SU-DHL-6 (cell line): ENCODE measurements at regions not wholly inside any gene's neighbourhood (a gene's known extent, or its start where the extent isn't known, plus 50 kb on each side); places are given as distances from the start of the nearest gene placed in this dataset.

Source experiments
- H2AFZ ChIP-seq: fragments of 200-600 bp; sonication (generic); 2 replicates; pipeline ENCODE4 v1.6.1; 2014; ENCODE audit warnings: low read depth, mild to moderate bottlenecking, moderate library complexity, mixed read lengths, antibody characterized with exemption, low read length; ENCODE audit not compliant: severe bottlenecking
- H3F3A ChIP-seq: fragments of 200-600 bp; shearing (Covaris generic); 2 replicates; pipeline ENCODE4 v1.6.0; 2016; ENCODE audit warnings: antibody characterized with exemption, mild to moderate bottlenecking; ENCODE audit not compliant: insufficient read depth
- H3K27ac ChIP-seq: fragments of 200-600 bp; sonication (generic); 2 replicates; pipeline ENCODE4 v1.5.1; 2016; ENCODE audit warnings: low read depth, mild to moderate bottlenecking, low read length, moderate library complexity, mixed read lengths
- H3K27me3 ChIP-seq: fragments of 200-600 bp; sonication (generic), shearing (Covaris generic); 2 replicates; pipeline ENCODE4 v1.6.0; 2014; ENCODE audit warnings: mild to moderate bottlenecking, low read length
- H3K36me3 ChIP-seq: fragments of 200-600 bp; sonication (generic); 2 replicates; pipeline ENCODE4 v1.6.1; 2014; ENCODE audit warnings: mild to moderate bottlenecking, low read length, mixed read lengths
- H3K4me2 ChIP-seq: fragments of 300-600, 200-600 bp; shearing (Covaris generic), sonication (generic); 2 replicates; pipeline ENCODE4 v1.6.0; 2014; ENCODE audit warnings: low read length, low read depth, mild to moderate bottlenecking; ENCODE audit not compliant: poor library complexity, severe bottlenecking
- H3K4me3 ChIP-seq: fragments of 200-600 bp; sonication (generic); 2 replicates; pipeline ENCODE4 v1.5.1; 2014; ENCODE audit warnings: antibody characterized with exemption, low read length, mild to moderate bottlenecking, mixed read lengths; ENCODE audit not compliant: insufficient read depth, poor library complexity, severe bottlenecking
- H3K79me2 ChIP-seq: fragments of 200-600 bp; sonication (generic); 2 replicates; pipeline ENCODE4 v1.6.1; 2014; ENCODE audit warnings: mild to moderate bottlenecking, low read length, moderate library complexity; ENCODE audit not compliant: insufficient read depth
- H3K9ac ChIP-seq: fragments of 200-600 bp; sonication (generic); 2 replicates; pipeline ENCODE4 v1.7.0; 2014; ENCODE audit warnings: mild to moderate bottlenecking, low read length
- H3K9me2 ChIP-seq: fragments of 200-600 bp; sonication (generic); replicated peaks from 2 replicates; pipeline ENCODE4 v1.6.1; 2014; ENCODE audit warnings: low read length; ENCODE audit not compliant: insufficient read depth
- H3K9me3 ChIP-seq: fragments of 200-600 bp; sonication (generic); 2 replicates; pipeline ENCODE4 v1.6.1; 2014; ENCODE audit warnings: low read length, mixed read lengths; ENCODE audit not compliant: insufficient read depth
- H4K20me1 ChIP-seq: fragments of 200-600 bp; sonication (generic); 2 replicates; pipeline ENCODE4 v1.6.1; 2014; ENCODE audit warnings: low read depth, mild to moderate bottlenecking, antibody characterized with exemption, low read length, moderate library complexity, mixed read lengths
- EZH2phosphoT487 ChIP-seq: fragments of 200-600 bp; sonication (generic), shearing (Covaris generic); conservative IDR thresholded peaks from 2 replicates; pipeline ENCODE4 v1.6.1; 2018; ENCODE audit warnings: mild to moderate bottlenecking, antibody characterized with exemption, low read length, moderate library complexity, mixed read lengths
- TF ChIP-seq, protein P1 (sequence below): fragments of 200-600 bp; sonication (generic); IDR thresholded peaks from one replicate; pipeline ENCODE4 v1.5.1; 2017; ENCODE audit warnings: antibody characterized with exemption, mild to moderate bottlenecking, low read length, moderate library complexity; ENCODE audit not compliant: insufficient read depth, poor library complexity, severe bottlenecking

GRCh38 chr10:47146572-47146971 is 153.4 kb upstream of the GDF10 start:
- Histone ChIP-seq H3K79me2 (no peaks in the 10 kb centered on the region), H3K27ac (no peak overlapping the region), H3F3A (no peaks in the 10 kb centered on the region), H4K20me1 (no peaks in the 10 kb centered on the region), H3K9me2 (no peaks in the 10 kb centered on the region), H2AFZ (no peak overlapping the region), H3K27me3 (no peaks in the 10 kb centered on the region), H3K36me3 (no peaks in the 10 kb centered on the region), H3K4me3 (no peak overlapping the region), H3K9me3 (no peaks in the 10 kb centered on the region), H3K4me2 (no peak overlapping the region), H3K9ac (no peak overlapping the region)
- TF ChIP-seq, protein P1, sequence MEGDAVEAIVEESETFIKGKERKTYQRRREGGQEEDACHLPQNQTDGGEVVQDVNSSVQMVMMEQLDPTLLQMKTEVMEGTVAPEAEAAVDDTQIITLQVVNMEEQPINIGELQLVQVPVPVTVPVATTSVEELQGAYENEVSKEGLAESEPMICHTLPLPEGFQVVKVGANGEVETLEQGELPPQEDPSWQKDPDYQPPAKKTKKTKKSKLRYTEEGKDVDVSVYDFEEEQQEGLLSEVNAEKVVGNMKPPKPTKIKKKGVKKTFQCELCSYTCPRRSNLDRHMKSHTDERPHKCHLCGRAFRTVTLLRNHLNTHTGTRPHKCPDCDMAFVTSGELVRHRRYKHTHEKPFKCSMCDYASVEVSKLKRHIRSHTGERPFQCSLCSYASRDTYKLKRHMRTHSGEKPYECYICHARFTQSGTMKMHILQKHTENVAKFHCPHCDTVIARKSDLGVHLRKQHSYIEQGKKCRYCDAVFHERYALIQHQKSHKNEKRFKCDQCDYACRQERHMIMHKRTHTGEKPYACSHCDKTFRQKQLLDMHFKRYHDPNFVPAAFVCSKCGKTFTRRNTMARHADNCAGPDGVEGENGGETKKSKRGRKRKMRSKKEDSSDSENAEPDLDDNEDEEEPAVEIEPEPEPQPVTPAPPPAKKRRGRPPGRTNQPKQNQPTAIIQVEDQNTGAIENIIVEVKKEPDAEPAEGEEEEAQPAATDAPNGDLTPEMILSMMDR = no peak
- TF ChIP-seq EZH2phosphoT487 = no peak

GRCh38 chr10:47147186-47147585 is 152.8 kb upstream of the GDF10 start:
- no peak overlapping the region for H3K27ac ChIP-seq
- no peak overlapping the region for H3K4me2 ChIP-seq

DNA sequence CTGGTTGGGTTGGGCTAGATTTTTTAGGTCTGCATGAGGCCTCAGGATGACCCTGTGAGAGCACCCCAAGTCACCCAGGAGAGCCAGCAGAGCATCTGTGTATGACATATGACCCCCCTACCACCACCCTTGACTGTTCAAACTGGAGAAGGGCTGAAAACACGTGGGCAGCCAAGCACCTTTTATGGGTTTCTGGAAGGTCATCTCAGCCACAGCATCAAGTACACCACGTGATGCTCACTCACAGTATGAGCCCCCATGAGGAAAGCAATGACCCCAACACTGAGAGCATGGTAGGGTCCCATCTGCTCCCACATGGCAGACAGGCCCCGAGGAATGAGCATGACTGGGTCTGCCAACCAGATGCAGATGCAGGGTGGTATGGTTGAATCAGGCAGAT is 149.4 kb upstream of the GDF10 start:
- no peak overlapping the region for H3K27ac ChIP-seq
- no peaks in the 10 kb centered on the region for H3F3A ChIP-seq
- no peaks in the 10 kb centered on the region for H3K27me3 ChIP-seq

More at GRCh38 chr10:47147186-47147585, 152.8 kb upstream of the GDF10 start:
- no peaks in the 10 kb centered on the region for H3F3A ChIP-seq
- no peaks in the 10 kb centered on the region for H3K27me3 ChIP-seq
- H3K9ac ChIP-seq = no peak overlapping the region
- no peaks in the 10 kb centered on the region for H4K20me1 ChIP-seq
- no peak overlapping the region for H3K4me3 ChIP-seq
- H3K36me3 ChIP-seq = no peaks in the 10 kb centered on the region
- H3K9me3 ChIP-seq = no peaks in the 10 kb centered on the region
- H2AFZ ChIP-seq = no peak overlapping the region
- H3K79me2 ChIP-seq = no peaks in the 10 kb centered on the region
- TF ChIP-seq EZH2phosphoT487 = no peak
- TF ChIP-seq, protein P1 = no peak
- H3K9me2 ChIP-seq = no peaks in the 10 kb centered on the region

More for the DNA sequence above, 149.4 kb upstream of the GDF10 start:
- TF ChIP-seq, protein P1 = no peak
- TF ChIP-seq EZH2phosphoT487 = no peak
- H3K9me3 ChIP-seq = no peaks in the 10 kb centered on the region
- H3K79me2 ChIP-seq = no peaks in the 10 kb centered on the region
- no peak overlapping the region for H3K9ac ChIP-seq
- no peaks in the 10 kb centered on the region for H3K36me3 ChIP-seq
- no peak overlapping the region for H3K4me2 ChIP-seq
- no peaks in the 10 kb centered on the region for H3K9me2 ChIP-seq
- H2AFZ ChIP-seq = no peak overlapping the region
- H3K4me3 ChIP-seq = no peak overlapping the region
- H4K20me1 ChIP-seq = no peaks in the 10 kb centered on the region
